HG03159 (cell line): ENCODE measurements at regions not wholly inside any gene's neighbourhood (a gene's known extent, or its start where the extent isn't known, plus 50 kb on each side); places are given as distances from the start of the nearest gene placed in this dataset.
A peak's percentile ranks its signal among the peaks of the same experiment; 100 is the strongest.
"Not testable (repeated sequence)": the region's sequence is repeated elsewhere in the genome, so short reads cannot be mapped to it uniquely, and the experiment has no call there.

Experiments
- ATAC-seq: cut with Tn5 transposase; IDR thresholded peaks from one replicate; pipeline ENCODE4 v1.9.1; 2021; ENCODE audit warnings: mild to moderate bottlenecking, moderate library complexity; ENCODE audit not compliant: unreplicated experiment

DNA sequence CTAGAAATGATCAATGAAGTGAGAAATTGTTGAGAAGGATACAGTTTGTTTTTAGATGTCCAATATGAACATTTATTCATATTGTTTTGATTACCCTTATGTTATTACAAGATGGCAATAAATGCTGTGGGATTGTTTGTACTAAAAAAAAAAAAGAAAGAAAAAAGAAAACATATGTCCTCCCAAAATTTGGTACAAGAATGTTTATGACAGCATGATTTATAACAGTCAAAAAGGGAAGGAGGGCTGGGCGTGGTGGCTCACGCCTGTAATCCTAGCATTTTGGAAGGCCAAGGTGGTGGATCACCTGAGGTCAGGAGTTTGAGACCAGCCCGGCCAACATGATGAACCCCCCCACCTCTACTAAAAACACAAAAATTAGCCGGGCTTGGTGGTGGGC lies 78.5 kb upstream of the ID2 start:
- ATAC-seq = not testable (repeated sequence)

DNA sequence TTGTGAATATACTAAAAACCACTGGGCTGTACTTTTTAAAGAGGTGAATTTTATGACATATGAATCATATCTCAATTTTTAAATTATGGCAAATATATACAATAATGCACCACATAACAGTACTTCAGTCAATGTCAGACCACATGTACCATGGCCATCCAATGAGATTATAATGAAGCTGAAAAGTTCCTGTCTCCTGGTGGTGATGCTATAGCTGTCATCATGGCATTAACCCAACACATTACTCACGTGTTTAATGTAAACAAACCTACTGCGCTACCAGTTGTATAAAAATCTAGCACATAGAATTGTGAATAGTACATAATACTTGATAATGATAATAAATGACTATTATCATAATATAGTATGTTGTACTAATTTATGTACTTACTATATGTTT lies 77.6 kb upstream of the ID2 start:
- no peak for ATAC-seq

DNA sequence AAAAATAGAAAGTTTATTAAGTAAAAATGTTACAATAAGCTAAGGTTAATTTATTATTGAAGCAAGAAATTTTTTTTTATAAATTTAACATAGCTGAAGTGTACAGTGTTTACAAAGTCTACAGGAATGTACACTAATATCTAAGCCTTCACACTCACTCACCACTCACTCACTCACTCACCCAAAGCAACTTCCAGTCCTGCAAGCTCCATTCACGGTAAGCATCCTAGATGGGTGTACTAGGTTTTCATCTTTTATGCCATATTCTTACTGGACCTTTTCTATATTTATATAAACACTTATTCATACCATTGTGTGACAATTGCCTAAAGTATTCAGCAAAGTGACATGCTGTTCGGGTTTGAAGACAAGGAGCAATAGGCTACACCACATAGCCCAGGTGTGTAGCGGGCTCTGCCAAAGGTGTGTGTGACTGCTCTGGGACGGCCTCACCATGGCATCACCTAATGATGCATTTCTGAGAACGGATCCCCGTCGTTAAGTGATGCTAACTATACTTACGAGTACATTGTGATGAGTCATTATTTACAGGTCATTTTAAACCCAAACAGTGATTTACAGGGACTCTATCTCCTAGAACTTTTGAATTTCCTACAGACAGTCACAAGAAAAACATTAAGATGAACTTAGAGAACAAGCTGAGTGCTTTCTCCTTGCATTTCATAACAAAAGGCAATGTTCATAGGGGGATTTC lies 76.3 kb upstream of the ID2 start:
- ATAC-seq = no peak

DNA sequence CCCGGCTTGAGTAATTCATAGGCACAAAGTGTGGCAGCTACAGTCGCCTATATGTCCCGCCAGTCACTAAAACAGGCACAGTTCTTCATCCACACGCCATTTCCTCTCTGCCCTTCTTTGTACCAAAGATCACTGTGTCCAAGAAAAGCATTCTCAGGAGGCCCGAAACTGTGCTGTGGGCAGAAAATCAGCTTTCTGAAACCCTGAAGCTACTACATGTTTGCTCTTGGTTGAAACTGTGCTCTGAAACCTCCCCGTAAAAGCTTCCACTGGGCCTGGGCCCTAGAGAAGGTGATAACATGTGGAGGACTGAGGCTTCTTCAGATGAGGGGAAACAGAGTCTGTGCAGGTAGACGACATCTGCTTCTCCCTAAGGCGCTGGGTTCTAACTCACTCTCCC lies 75.6 kb upstream of the ID2 start:
- ATAC-seq = peak; percentile 92

DNA sequence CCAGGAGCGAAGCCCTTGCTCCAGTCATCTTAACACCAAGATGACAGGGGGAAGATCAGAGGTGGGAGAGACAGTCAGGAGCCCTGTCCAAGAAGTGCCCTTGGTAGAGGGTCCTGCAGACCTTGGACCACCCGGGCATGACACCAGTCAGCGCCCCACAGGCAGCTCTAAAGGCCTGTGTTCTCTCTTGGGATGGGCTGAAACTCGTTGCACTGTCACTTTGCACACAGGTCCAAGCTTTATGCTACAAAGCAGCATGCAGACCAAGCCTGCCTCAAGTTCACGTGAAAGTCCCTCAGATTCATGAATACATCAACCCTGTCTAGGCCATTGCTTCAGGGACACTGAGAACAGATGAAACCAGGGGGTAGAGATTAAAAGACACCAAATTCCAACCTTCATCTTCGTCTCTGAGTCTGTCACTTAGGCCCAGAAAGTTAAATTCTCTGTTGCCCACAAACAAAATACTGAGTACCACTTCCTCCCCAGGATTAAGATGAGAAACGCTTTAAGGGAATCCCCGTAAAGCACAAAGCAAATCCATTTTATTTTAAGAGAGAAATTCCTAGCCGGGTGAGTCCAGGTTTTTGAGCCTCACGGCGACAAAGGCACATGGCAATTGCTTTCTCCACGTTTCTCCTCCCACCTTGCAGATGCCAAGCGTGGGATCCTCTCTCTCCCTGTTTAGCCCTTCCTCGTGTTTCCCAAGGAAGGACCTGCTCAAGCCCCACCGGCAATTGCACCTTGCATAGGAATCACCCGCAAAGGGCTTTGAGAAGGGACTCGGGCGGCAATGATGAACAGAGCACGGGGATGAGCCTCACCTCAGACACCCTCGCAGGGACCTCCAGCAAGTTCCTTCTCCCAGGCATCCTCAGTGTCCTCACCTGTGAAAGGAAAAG lies 75.0 kb upstream of the ID2 start:
- no peak for ATAC-seq

DNA sequence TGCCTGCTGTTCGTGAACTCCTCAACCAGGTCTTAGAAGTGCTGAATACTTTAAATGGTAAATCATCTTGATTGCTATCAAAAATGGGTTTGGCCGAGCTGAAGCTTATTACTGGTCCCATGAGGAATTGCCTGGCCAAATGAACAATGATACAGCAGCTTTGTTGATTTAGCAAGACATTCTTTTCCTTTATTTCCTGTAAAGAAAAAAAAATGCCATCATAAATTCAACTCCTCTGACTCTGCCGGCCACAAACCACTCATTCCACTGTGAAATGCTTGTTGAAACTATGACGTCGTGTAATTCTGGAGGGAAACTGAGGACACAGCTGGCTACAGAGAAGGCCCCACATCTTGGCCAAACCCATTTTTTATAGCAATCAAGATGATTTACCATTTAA lies 74.2 kb upstream of the ID2 start:
- no peak for ATAC-seq

DNA sequence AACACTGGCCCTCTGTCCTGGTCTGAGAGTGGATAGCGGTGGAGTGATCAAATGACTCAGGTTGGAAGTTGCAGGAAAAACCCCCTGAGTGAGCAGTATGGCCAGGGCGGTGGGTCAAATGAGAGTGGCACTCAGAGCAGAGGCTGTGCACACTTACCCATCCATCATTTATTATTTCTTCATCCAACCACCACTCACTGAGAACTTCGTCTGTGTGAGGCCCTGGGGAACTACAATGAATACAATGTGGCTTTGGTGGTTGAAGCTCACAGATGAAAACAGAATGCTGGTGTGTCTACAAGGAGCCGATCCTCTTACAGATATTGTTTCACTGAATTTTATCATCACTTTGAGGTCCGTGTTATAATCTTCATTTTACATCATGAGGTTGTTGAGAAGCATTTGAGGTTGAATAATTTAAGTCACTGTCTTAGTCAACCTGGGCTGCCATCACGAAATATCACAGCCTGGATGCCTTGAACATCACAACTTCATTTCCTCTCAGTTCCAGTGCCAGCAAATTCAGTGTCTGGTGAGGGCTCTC lies 73.4 kb upstream of the ID2 start:
- ATAC-seq = no peak

DNA sequence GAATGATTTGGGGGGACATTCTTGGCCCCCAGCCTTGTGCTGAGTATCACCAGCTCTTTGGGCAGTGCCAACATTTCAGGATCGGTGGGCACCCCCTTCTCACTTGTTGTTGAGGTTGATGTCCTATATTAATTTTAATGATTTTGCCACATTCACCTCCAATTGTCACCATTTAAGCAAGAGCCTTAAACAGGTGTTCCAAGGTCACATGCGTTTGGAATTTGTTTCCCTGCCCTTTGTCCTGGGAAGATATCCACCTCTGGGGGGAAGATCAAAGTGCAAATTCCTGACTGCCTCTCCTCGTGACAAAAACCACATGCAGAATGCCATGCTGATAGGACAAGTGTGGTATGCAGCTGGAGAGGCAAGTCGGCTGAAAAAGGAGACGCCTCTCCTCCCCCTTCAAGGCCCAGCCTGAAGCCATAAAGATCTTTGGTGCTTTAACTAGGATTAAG lies 72.5 kb upstream of the ID2 start:
- ATAC-seq = no peak

DNA sequence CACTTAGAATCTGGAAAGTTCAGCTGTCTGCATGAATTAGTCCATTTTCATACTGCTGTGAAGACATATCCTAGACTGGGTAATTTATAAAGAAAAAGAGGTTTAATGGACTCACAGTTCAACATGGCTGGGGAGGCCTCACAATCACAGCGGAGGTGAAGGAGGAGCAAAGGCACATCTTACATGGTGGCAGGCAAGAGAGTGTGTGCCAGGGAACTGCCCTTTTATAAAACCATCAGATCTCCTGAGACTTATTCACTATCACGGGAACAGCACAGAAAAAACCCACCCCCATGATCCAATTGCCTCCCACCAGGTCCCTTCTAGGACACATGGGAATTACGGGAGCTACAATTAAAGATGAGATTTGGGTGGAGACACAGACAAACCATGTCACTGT lies 71.1 kb upstream of the ID2 start:
- not testable (repeated sequence) for ATAC-seq

DNA sequence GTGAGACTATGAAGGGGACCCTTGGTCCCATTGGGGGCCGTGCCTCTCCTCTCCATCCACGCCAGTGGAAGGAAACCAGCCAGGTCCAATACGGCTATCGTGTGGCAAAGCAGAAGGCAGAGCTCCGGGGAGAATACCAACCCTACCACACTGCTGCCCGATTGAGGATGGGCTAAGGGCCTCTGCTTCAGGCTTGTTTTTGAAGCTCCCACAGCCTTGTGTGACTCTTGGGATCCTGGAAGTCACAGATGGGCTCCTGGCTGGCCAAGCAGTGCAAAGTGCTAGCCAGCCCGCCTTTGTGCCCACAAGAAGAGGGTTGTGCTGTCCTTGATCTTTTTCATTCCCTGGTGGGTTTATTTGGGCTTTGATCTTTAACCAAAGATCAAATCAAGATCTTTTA lies 70.6 kb upstream of the ID2 start:
- ATAC-seq = no peak

DNA sequence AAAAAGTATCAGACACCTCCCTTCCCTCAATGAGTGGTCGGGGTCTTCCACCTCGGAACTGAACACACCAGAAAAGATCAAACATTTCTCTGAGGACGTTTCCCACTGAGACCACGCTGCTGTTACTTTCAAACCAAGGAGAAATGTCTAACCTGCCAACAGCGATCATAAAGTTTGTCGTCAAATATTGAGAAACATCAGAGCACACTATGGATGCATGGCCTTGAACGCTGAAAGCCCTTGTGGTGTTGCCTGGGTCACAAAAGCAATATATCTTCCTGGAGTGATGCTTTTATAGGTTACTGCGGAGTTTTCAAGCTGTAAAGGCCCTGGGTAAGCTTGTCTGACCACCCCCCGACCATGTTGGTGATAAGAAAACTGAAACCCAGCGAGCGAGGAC lies 70.2 kb upstream of the ID2 start:
- ATAC-seq = no peak

DNA sequence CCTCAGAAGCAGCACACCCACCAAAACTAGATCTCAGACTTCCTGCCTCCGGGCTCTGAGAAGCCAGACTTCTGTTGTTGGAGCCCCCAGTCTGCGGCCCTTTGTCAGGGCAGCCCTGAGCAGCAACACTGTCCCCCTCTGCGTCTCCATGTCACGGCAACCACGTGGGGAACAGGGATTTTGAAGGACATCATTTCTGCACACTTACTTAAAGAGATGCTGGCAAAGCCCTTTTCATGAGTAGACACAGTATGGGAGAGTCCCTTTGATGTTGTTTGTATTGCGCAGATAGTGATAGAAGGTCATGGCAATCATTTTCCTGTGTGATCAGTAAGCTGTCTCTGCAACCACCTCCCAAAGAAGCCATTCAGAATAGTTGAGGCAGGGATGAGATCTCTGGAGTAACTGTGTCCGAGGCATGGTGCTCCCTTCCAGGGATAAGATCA lies 69.1 kb upstream of the ID2 start:
- ATAC-seq = no peak

DNA sequence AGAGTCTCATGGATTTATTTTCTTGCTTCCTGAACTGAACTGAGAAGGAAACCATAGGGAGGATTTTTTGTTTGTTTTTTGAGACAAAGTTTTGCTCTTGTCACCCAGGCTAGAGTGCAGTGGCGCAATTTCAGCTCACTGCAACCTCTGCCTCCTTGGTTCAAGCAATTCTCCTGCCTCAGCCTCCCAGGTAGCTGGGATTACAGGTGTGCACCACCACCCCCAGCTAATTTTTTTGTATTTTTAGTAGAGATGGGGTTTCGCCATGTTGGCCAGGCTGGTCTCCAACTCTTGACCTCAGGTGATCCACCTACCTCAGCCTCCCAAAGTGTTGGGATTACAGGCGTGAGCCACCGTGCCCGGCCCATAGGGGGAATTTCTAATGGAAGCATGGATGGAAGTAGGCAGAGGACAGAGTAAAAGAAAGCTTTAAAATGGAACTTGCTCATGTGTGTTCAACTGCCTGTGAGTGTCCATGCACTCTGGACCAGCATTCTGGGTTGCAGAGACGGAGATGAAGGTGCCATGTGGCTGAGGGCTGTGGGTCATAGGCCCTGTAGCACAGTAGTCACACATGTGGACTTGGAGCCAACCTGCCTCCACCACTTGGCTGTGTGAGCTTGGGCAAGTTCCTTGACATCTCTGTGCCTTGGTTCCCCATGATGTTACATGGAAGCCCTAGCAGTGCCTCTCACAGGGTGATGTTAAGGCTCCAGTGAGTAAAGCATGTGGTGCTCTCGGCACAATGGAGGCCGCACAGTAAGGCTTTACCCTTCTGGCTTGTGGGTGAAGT lies 68.5 kb upstream of the ID2 start:
- ATAC-seq = not testable (repeated sequence)

DNA sequence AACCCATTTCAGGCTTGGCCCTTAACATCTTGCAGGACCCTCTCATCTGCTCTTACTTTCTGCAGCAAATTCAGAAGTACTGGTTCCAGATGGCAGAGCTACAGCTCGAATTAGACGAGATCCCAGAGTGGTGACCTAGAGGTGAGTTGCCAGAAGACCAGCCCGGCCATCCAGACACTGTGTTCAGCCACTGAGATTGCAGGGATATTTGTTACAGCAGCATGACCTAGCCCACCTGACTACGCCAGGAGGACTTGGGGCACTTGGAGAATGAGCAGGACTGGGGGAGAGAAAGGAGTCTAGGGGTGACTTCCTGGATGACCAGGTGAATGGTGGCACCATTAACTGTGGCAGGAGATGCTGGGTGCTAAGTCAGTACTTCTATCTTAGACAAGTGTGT lies 67.2 kb upstream of the ID2 start:
- no peak for ATAC-seq

DNA sequence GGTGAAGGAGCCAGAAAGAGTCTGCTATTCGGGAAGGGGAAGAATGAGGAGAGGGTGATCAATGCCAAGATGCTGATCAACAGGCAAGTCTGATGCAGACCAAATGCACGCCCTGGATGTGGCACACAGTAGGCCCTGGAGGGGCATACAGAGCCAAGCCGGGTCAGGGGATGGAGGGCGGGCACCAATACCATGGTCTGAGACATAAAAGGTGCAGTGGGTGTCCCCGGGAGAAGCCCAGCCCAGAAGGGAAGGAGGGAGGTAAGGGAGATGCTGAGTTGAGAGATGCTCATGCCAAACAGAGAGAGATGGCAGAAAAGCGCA lies 66.6 kb upstream of the ID2 start:
- no peak for ATAC-seq

DNA sequence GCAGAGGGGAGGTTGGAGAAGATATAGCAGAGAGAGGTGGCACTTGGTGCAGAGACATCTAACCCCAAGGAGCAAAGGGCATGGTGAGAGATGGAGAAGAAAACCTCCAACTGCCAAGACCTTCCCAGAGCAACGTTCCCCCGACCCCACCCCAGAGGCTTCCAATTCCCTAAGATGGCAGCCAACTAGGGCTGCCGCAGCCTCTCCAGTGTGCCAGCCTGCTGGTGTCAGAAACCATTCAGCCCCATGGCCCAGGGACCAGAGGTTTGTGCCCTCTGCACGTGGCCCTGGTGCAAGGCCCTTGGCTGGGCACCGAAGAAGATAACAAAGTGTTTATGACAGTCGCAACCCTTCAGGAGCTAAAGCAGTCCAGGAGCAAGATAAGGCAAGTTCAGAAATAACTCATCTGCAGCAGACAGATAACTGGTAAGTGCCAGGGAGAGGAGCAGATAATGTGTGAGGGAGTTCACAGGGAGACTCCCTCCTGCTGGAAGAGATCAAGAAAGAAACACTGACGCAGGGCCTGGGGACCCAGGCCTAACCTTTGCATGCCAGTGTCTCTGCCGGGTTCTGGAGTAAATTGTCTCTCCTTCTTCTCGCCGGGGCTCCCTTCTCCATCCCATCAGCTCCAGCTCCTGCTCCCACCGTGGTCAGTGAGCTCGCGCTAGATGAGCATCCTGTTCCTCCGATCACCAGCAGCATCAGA lies 66.1 kb upstream of the ID2 start:
- ATAC-seq = no peak

DNA sequence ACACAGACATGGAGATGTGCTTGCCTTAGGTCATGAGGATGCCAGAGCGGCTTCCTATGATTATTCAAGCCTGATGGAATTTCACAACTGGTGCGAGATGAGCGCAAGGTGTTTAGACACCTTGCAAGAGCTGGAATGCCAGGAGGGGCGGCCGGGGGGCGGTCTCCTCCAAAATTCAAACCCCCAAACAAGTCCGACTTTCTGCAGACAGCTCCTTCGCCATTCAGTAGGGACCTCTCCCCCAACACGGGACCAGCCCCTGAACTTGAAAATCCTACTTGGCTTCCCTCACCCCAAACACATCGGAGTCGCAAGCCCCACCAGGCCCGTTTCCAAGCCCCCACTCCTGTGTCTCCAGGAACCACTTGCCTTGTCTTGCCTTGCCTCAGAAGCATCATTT lies 64.8 kb upstream of the ID2 start:
- ATAC-seq = no peak

DNA sequence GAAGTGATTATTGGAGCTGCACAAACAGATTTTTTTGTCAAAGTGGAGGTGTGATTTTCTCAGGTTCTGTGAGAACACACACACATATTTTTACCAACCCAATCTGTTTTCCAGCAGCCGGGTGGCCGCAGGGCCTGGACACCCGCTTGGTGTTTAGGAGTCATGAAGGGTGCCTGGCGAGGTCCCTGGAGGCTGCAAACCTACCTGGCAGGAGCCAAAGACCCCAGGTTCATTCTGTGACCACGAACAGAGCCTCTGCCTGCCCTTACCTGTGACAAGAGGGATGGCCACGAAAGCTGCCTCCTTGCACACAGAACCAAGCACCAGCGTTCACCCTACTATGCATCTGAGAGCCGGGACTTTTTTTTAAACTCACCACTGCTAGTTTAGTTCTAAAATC lies 64.3 kb upstream of the ID2 start:
- no peak for ATAC-seq

DNA sequence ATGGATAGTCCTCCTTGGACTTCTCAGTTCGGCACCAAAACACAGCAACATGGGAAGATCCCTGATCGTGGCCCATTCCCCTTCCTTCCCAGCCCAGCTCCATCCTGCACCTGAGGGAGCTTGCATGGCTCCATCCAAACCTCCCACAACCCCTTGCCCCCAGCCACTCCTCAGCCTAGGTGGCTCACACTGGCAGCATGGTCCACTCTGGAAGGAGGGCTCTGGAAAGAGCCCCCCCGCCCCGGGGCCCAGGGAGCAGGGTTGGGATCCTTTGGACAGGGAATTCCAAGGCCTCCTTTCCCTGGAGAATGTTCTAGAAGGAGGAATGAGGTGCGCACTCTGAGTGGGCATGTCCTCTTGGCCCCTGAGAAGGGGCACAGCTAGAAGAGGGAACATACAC lies 62.8 kb upstream of the ID2 start:
- ATAC-seq = no peak

DNA sequence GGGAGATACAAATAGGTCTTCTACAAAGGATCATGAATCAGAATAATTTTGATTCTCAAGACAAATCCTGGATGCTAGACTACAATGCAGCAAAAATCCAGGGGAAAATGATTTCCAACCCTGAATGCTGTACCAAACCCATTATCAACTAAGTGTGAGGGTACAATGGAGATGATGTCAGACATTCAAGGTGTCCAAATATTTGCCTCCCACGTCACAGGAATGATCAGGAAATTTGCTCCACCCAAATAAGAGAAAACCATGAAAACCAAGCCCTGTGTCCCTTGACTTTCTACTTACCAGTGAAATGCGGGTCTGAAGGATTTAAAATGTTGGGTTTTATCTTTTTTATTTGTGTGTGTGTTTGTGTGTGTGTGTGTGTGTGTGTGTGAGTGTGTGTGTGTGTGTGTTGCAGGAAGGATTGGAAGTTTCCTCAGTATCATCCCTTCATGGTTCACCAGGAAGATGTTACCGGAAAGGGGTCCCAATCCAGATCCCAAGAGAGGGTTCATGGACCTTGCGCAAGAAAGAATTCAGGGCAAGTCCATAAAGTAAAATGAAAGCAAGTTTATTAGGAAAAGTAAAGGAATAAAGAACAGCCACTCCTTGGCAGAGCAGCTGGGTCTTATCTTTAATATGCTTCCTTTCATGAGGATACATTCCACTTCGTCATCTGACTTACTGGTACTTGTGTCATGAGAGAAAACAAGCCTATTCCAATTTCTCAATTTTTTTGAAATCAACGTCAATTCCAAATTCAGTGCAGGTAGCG lies 61.1 kb upstream of the ID2 start:
- no peak for ATAC-seq
